NT2/D1 (cell line): ENCODE measurements at regions not wholly inside any gene's neighbourhood (a gene's known extent, or its start where the extent isn't known, plus 50 kb on each side); places are given as distances from the start of the nearest gene placed in this dataset.

Experiments
- SUZ12 ChIP-seq: IDR thresholded peaks from 2 replicates; pipeline ENCODE4 v1.6.1; 2011; ENCODE audit not compliant: insufficient read length, insufficient read depth; ENCODE audit errors: extremely low read depth
- ZNF274 ChIP-seq: IDR thresholded peaks from 2 replicates; pipeline ENCODE4 v1.6.1; 2011; ENCODE audit warnings: mild to moderate bottlenecking, low read depth, low read length

DNA sequence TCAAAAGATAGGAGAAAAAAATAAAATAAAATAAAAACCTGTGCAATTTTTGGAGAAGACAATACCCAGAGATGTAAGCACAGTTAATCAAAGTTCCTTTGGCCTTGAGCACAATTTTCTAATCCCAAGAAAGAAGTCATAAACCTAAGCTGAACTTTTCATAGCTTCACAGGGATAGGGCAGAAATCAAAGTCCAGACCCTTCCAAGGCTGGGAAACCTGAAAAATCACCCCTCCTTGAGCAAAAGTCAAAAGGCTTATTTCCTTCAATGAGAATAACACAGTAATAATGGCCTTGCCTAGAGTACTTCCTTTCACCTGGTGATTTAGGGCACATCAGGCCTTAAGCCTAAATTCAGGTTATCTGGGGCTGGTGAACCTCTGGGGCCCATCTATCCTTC is 415.0 kb upstream of the BTBD3 start:
- no peak for TF ChIP-seq ZNF274
- TF ChIP-seq SUZ12: no peak
